NCI-H345 treated with DMSO at 0.1 percent for 48 hours (cell line): ENCODE measurements at regions not wholly inside any gene's neighbourhood (a gene's known extent, or its start where the extent isn't known, plus 50 kb on each side); places are given as distances from the start of the nearest gene placed in this dataset.

Experiments used
- DNase-seq: peaks from one replicate; lab custom pipeline; 2025; ENCODE audit not compliant: unreplicated experiment; lab: John Stamatoyannopoulos, UW

- DNase-seq: no peak
These were observed 213.8 kb upstream of the MARCKS start for GRCh38 chr6:113643407-113643770.

GRCh38 chr6:113644861-113645575, 212.1 kb upstream of the MARCKS start:
- DNase-seq: no peak

GRCh38 chr6:113645576-113645970, 211.6 kb upstream of the MARCKS start:
- DNase-seq: no peak

- no peak for DNase-seq
These were observed 211.2 kb upstream of the MARCKS start for GRCh38 chr6:113645986-113646385.

GRCh38 chr6:113646701-113647100, 210.4 kb upstream of the MARCKS start:
- DNase-seq: no peak

- no peak for DNase-seq
These were observed 209.8 kb upstream of the MARCKS start for GRCh38 chr6:113647143-113647889.

GRCh38 chr6:113648698-113649097, 208.4 kb upstream of the MARCKS start:
- no peak for DNase-seq

- no peak for DNase-seq
These were observed 207.9 kb upstream of the MARCKS start for GRCh38 chr6:113649276-113649675.

- DNase-seq: no peak
These were observed 207.1 kb upstream of the MARCKS start for GRCh38 chr6:113649880-113650609.

- DNase-seq: no peak
These were observed 206.6 kb upstream of the MARCKS start for GRCh38 chr6:113650610-113650979.

- no peak for DNase-seq
These were observed 206.0 kb upstream of the MARCKS start for GRCh38 chr6:113651120-113651519.

GRCh38 chr6:113651920-113652319, 205.2 kb upstream of the MARCKS start:
- no peak for DNase-seq

GRCh38 chr6:113653275-113653674, 203.9 kb upstream of the MARCKS start:
- no peak for DNase-seq

- DNase-seq: no peak
These were observed 202.7 kb upstream of the MARCKS start for GRCh38 chr6:113654396-113654795.

GRCh38 chr6:113655761-113656160, 201.4 kb upstream of the MARCKS start:
- DNase-seq: no peak

GRCh38 chr6:113659762-113660404, 197.3 kb upstream of the MARCKS start:
- DNase-seq: no peak

- DNase-seq: no peak
These were observed 196.3 kb upstream of the MARCKS start for GRCh38 chr6:113660819-113661218.

GRCh38 chr6:113662093-113662665, 195.0 kb upstream of the MARCKS start:
- no peak for DNase-seq

GRCh38 chr6:113662688-113663333, 194.3 kb upstream of the MARCKS start:
- no peak for DNase-seq

- DNase-seq: no peak
These were observed 192.2 kb upstream of the MARCKS start for GRCh38 chr6:113664909-113665308.
